H54 (cell line): ENCODE measurements at regions not wholly inside any gene's neighbourhood (a gene's known extent, or its start where the extent isn't known, plus 50 kb on each side); places are given as distances from the start of the nearest gene placed in this dataset.

ENCODE experiments used
- DNase-seq: peaks from one replicate; pipeline ENCODE4 v3.0.0; 2011; ENCODE audit warnings: low spot score, mixed read lengths; ENCODE audit not compliant: insufficient read length
- FAIRE-seq: peaks from 3 replicates; lab custom pipeline; 2011; peaks lifted over from hg19 to GRCh38; lab: Jason Lieb, UNC
- POLR2A ChIP-seq: IDR thresholded peaks from 2 replicates; pipeline ENCODE4 v1.6.1; 2011; ENCODE audit warnings: low read depth, mild to moderate bottlenecking, low read length

GRCh38 chr9:109830545-109830944 is 50.5 kb downstream of the PALM2AKAP2 start:
- FAIRE-seq = no peak
- no peak for DNase-seq
- TF ChIP-seq POLR2A = no peak

- TF ChIP-seq POLR2A = no peak
- FAIRE-seq (no peak), DNase-seq (no peak)
These were observed 52.1 kb downstream of the PALM2AKAP2 start for GRCh38 chr9:109831998-109832658.

- no peak for TF ChIP-seq POLR2A
- no peak for DNase-seq
- no peak for FAIRE-seq
These were observed 54.9 kb downstream of the PALM2AKAP2 start for GRCh38 chr9:109834855-109835254.

- TF ChIP-seq POLR2A = no peak
- DNase-seq = no peak
- no peak for FAIRE-seq
These were observed 63.6 kb downstream of the PALM2AKAP2 start for GRCh38 chr9:109843641-109844040.

- no peak for TF ChIP-seq POLR2A
- FAIRE-seq = no peak
- DNase-seq = no peak
These were observed 65.2 kb downstream of the PALM2AKAP2 start for GRCh38 chr9:109845226-109845625.

GRCh38 chr9:109846776-109847175 is 66.8 kb downstream of the PALM2AKAP2 start:
- no peak for DNase-seq
- FAIRE-seq = no peak
- TF ChIP-seq POLR2A = no peak

- DNase-seq (no peak), FAIRE-seq (peak; percentile 52)
- no peak for TF ChIP-seq POLR2A
These were observed 72.6 kb downstream of the PALM2AKAP2 start for GRCh38 chr9:109852556-109852955.

- DNase-seq (no peak), FAIRE-seq (no peak)
- no peak for TF ChIP-seq POLR2A
These were observed 75.5 kb downstream of the PALM2AKAP2 start for GRCh38 chr9:109855540-109855939.

GRCh38 chr9:109856785-109857184 is 76.8 kb downstream of the PALM2AKAP2 start:
- DNase-seq = no peak
- FAIRE-seq = no peak
- no peak for TF ChIP-seq POLR2A

GRCh38 chr9:109857336-109857735 is 77.3 kb downstream of the PALM2AKAP2 start:
- FAIRE-seq (peak; percentile 65), DNase-seq (no peak)
- TF ChIP-seq POLR2A = no peak

GRCh38 chr9:109859447-109859846 is 79.4 kb downstream of the PALM2AKAP2 start:
- DNase-seq (no peak), FAIRE-seq (peak; percentile 36)
- no peak for TF ChIP-seq POLR2A

GRCh38 chr9:109860521-109860920 is 80.5 kb downstream of the PALM2AKAP2 start:
- DNase-seq (no peak), FAIRE-seq (no peak)
- TF ChIP-seq POLR2A = no peak

- DNase-seq = no peak
- no peak for FAIRE-seq
- TF ChIP-seq POLR2A = no peak
These were observed 81.5 kb downstream of the PALM2AKAP2 start for GRCh38 chr9:109861499-109861898.

GRCh38 chr9:109861918-109862317 is 81.9 kb downstream of the PALM2AKAP2 start:
- no peak for DNase-seq

GRCh38 chr9:109862452-109862851 is 82.5 kb downstream of the PALM2AKAP2 start:
- no peak for TF ChIP-seq POLR2A
- FAIRE-seq (no peak), DNase-seq (no peak)

More at GRCh38 chr9:109861918-109862317, 81.9 kb downstream of the PALM2AKAP2 start:
- TF ChIP-seq POLR2A = no peak
- FAIRE-seq = no peak
